Left lung (tissue), 4 donors: ENCODE measurements at regions not wholly inside any gene's neighbourhood (a gene's known extent, or its start where the extent isn't known, plus 50 kb on each side); places are given as distances from the start of the nearest gene placed in this dataset.
A peak's percentile ranks its signal among the peaks of the same experiment; 100 is the strongest.

ENCODE experiments used
- ATAC-seq: fragments of 200-7000 bp; cut with Tn5 transposase; one replicate; pipeline ENCODE4 v1.9.1; 2020; ENCODE audit warnings: moderate library complexity
- DNase-seq, 4 donors: peaks; one replicate each; pipeline ENCODE4 v3.0.0-alpha.2; 2013 to 2020
- H3K27ac ChIP-seq, 2 donors: fragments of 200-600 bp; sonication (generic) in 1 of 2; one replicate each; pipeline versions ENCODE4 v1.5.0 to v1.8.0; 2020 to 2021
- H3K27me3 ChIP-seq, 2 donors: fragments of 200-600 bp; sonication (generic) in 1 of 2; one replicate each; pipeline versions ENCODE4 v1.5.0 to v1.8.0; 2020 to 2021
- H3K36me3 ChIP-seq, 2 donors: fragments of 200-600 bp; sonication (generic) in 1 of 2; one replicate each; pipeline versions ENCODE4 v1.5.0 to v1.8.0; 2020 to 2021
- H3K4me1 ChIP-seq, 2 donors: fragments of 200-600 bp; one replicate each; pipeline ENCODE4 v1.8.0; 2021
- H3K4me3 ChIP-seq, 2 donors: fragments of 200-600 bp; sonication (generic) in 1 of 2; one replicate each; pipeline versions ENCODE4 v1.5.0 to v1.8.0; 2020 to 2021; ENCODE audit warnings: mild to moderate bottlenecking in 1 of 2
- H3K9me3 ChIP-seq, 2 donors: fragments of 200-600 bp; sonication (generic) in 1 of 2; one replicate each; pipeline versions ENCODE4 v1.5.0 to v1.8.0; 2020 to 2021
- CTCF ChIP-seq, 2 donors: fragments of 200-600 bp; sonication (generic) in 1 of 2; IDR thresholded peaks; one replicate each; pipeline versions ENCODE4 v1.5.0 to v1.8.0; 2021; ENCODE audit warnings: antibody characterized with exemption in 2 of 2
- intact Hi-C, 2 donors: fragments of 100-400 bp; cut with DNase I; formaldehyde crosslinking; loops; one replicate each; pipeline versions ENCODE4 v1.11.2 to v1.14.2; 2022
- donor health status: DM: no; HTN: yes; CAD: no.
- donor health status: DM: no; HTN: no; CAD: no.

DNA sequence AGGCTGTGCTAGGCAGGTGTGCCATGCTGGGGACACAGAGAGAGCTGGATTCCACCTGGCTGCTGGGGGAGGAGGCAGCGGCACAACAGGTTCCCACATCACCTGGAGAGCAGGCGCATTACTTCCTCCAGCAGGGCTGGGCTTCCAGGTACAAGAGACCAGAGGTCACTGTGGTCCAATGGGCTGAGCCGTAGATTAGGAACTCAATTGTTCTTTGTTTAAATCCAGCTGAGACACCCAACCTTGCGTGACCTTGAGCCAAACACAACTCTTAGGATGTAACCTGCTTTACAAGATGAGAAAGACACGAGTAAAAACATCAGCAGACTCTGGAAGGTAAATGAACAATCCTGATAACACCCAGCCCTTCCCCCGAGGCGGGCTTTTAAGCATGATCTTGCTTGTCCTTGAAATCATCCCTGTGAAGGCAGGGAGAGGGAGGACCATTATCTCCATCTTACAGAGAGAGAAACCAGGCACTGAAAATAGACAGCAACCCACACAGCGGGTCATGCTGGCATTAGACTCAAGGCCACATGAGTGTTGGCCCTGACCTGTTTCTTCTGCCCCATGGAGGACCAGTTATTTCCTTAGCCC is 216.5 kb upstream of the RREB1 start:
- ATAC-seq = no peak
- H3K4me1 ChIP-seq = peaks cover 0 to 56% of the 10 kb centered on the region in 2 donors
- no peaks in the 10 kb centered on the region for H3K27me3 ChIP-seq
- no peak for TF ChIP-seq CTCF (IDR thresholded peaks at IDR 0.05)
- H3K4me3 ChIP-seq = no peak overlapping the region
- H3K36me3 ChIP-seq = no peaks in the 10 kb centered on the region
- H3K27ac ChIP-seq = peak overlapping the region in 1 of 2 donors; percentile 67
- DNase-seq = no peak
- H3K9me3 ChIP-seq = no peaks in the 10 kb centered on the region
- intact Hi-C loops = no loop called here

DNA sequence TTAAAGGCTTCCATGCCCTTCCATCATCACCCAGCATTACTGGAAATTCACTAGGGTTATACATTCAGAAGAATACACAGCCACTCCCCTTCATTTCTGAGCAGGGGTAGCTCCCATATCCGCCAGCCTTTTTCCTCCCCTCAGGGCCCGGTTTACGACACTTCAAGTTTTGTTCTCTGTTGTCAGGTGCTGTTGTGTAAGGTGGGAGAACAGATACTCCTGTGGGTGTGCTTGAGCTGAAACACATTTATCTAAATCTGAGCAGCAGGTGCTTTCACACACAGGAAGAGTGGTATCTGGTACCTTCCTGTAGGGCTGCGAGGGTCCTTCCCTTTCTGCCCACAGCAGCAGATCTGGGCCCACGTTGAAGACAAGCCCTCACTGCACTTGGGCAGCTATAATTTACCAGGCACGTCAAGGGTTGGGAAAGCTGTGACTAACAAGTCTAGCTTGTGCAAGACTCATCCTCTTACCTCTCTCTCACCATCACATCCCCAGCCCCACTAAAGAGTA is 215.8 kb upstream of the RREB1 start:
- H3K27ac ChIP-seq = peak overlapping the region in 1 of 2 donors; percentile 67
- DNase-seq (no peak), ATAC-seq (peak; percentile 9)
- no peaks in the 10 kb centered on the region for H3K9me3 ChIP-seq
- TF ChIP-seq CTCF (IDR thresholded peaks at IDR 0.05) = no peak
- intact Hi-C loops = no loop called here
- H3K4me1 ChIP-seq = peaks cover 0 to 48% of the 10 kb centered on the region in 2 donors
- no peak overlapping the region for H3K4me3 ChIP-seq
- H3K36me3 ChIP-seq = no peaks in the 10 kb centered on the region
- no peaks in the 10 kb centered on the region for H3K27me3 ChIP-seq

DNA sequence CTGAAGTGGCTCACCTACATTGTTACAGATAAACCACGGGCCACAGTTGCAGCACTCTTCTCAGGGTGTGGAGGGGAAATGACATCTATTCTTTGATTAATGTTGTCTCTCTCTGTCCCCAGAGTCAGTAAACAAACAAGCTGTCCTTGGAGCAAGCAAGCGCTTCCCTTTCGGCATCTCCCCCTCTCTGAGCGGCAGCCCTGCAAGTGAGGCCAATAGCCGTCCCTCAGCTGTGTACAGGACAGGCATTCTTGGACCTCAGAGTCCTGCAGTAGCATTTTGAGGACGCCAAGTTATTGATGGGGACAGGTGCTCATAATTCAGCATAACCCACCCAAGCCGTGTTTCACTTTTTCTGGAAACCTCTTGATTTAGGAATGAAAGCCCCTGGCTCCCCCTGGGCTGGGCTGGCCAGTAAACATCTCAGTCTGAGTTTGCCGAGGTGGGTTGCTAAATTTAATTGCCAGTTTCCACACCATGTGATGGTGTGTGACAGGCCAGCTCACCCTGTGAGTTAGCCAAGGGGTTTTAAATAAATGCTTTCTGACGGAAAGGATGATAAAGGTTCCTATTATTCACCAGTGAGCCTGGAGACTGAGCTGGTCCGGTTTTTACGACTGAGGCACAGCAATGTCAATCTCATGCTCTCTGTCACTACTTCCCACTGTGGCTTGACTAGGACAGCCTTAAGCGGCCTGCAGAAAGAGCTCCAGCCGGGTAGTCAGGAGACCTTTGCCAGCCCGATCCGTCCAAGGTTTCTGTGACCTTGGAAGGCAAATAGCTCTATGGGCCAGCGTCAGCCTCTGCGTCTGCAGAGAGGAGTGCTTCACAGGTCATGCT is 214.8 kb upstream of the RREB1 start:
- no peak for TF ChIP-seq CTCF (IDR thresholded peaks at IDR 0.05)
- ATAC-seq (no peak), DNase-seq (no peak)
- no peaks in the 10 kb centered on the region for H3K9me3 ChIP-seq
- peaks cover 0 to 43% of the 10 kb centered on the region in 2 donors for H3K4me1 ChIP-seq
- no peak overlapping the region for H3K4me3 ChIP-seq
- H3K27ac ChIP-seq = peak overlapping the region in 1 of 2 donors; percentile 67
- H3K36me3 ChIP-seq = no peaks in the 10 kb centered on the region
- H3K27me3 ChIP-seq = no peaks in the 10 kb centered on the region
- intact Hi-C loops = no loop called here

DNA sequence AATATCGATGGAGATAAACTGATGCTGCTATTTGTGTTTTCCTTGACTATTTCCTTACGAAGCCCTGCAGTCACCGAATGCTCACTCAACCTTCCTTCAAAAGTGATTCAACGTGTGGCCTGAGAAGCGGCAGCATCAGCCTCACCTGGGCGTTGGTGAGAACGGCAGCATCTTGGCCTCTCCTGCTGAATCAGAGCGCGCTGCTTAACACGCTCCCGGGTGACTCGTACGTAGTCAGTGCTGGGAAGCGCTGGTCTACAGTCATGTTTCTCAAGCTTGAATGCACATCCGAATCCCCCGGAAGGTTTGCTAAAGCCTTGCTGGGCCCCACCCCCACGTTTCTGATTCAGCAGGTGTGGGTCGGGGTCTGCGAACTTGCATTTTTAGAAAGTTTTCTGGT is 214.1 kb upstream of the RREB1 start:
- no peak for TF ChIP-seq CTCF (IDR thresholded peaks at IDR 0.05)
- peak overlapping the region in 1 of 2 donors; percentile 67 for H3K27ac ChIP-seq
- intact Hi-C loops = no loop called here
- no peak overlapping the region for H3K4me3 ChIP-seq
- H3K27me3 ChIP-seq = no peaks in the 10 kb centered on the region
- H3K36me3 ChIP-seq = no peaks in the 10 kb centered on the region
- no peak for ATAC-seq
- DNase-seq = no peak
- H3K9me3 ChIP-seq = no peaks in the 10 kb centered on the region
- peaks cover 0 to 43% of the 10 kb centered on the region in 2 donors for H3K4me1 ChIP-seq

DNA sequence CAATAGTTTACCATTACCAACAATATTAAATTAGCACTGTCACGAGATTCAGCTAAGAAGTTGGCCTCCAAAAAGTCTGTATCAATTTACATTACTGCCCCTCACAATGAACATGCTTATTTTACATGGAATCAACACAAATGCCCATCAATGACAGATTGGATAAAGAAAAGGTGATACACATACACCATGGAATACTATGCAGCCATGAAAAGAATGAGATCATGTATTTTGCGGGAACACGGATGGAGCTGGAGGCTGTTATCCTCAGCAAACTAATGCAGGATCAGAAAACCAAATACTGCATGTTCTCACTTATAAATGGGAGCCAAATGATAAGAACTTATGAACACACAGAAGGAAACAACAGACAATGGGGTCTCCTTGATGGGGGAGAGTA is 211.8 kb upstream of the RREB1 start:
- TF ChIP-seq CTCF (IDR thresholded peaks at IDR 0.05) = no peak
- no peaks in the 10 kb centered on the region for H3K9me3 ChIP-seq
- intact Hi-C loops = no loop called here

More for the DNA sequence above, 211.8 kb upstream of the RREB1 start:
- ATAC-seq (no peak), DNase-seq (no peak)
- Histone ChIP-seq H3K4me1 (peaks cover 0 to 39% of the 10 kb centered on the region in 2 donors), H3K27ac (no peak overlapping the region), H3K36me3 (no peaks in the 10 kb centered on the region), H3K4me3 (no peak overlapping the region), H3K27me3 (no peaks in the 10 kb centered on the region)
